K562 (cell line): ENCODE measurements at regions not wholly inside any gene's neighbourhood (a gene's known extent, or its start where the extent isn't known, plus 50 kb on each side); places are given as distances from the start of the nearest gene placed in this dataset.

ENCODE experiments used
- ATAC-seq: fragments of 200-7000 bp; cut with Tn5 transposase; 3 replicates; pipeline ENCODE4 v1.9.1; 2020; ENCODE audit warnings: moderate library complexity
- BruUV-seq: library from RNA; stranded (reverse); fragments of 400-500 nt; replicated peaks from 2 replicates; lab custom pipeline; 2021; lab: Mats Ljungman, UMichigan
- CTCF ChIA-PET: fragments of 300-600 bp; formaldehyde crosslinking; extraction: SDS; loops from one replicate; lab custom pipeline; 2021; ENCODE audit warnings: low intra/inter-chr PET ratio; lab: Yijun Ruan, JAX
- POLR2A ChIA-PET: fragments of 300-600, 350-650 bp; sonication (Branson Sonifier 250); formaldehyde crosslinking; extraction: SDS; loops from one replicate; lab custom pipeline; 2021; ENCODE audit warnings: antibody characterized with exemption, inconsistent platforms; lab: Yijun Ruan, JAX
- DNase-seq, 4 experiments: peaks; one replicate each; pipeline versions ENCODE4 v3.0.0 to v3.0.0-alpha.2; 2011 to 2018; ENCODE audit warnings: low spot score in 3 of 4, mixed read lengths in 3 of 4; ENCODE audit errors: extremely low read depth in 1 of 4
- FAIRE-seq: peaks from 2 replicates; lab custom pipeline; 2011; peaks lifted over from hg19 to GRCh38; lab: Jason Lieb, UNC
- H2AFZ ChIP-seq: 2 replicates; pipeline ENCODE4 v1.6.0; 2011; ENCODE audit warnings: low read depth, low read length, control low read depth, inconsistent platforms
- H3K27ac ChIP-seq: fragments of 200-600 bp; 3 replicates; pipeline ENCODE4 v1.8.0; 2011; ENCODE audit warnings: low read depth, mild to moderate bottlenecking, control low read depth, inconsistent platforms, low read length, moderate library complexity, mixed read lengths; ENCODE audit errors: extremely low read depth
- H3K27me3 ChIP-seq, 2 experiments: fragments of 300-600 bp in 1 of 2; 2 replicates in 1 of 2; 3 replicates in 1 of 2; pipeline versions ENCODE4 v1.6.0 to v1.8.0; 2011; ENCODE audit warnings: inconsistent platforms in 2 of 2, low read length in 2 of 2, mild to moderate bottlenecking in 1 of 2, mixed read lengths in 1 of 2, moderate library complexity in 1 of 2; ENCODE audit not compliant: control insufficient read depth in 2 of 2, insufficient read depth in 2 of 2
- H3K36me3 ChIP-seq: fragments of 300-600 bp; 3 replicates; pipeline ENCODE4 v1.8.0; 2011; ENCODE audit warnings: mild to moderate bottlenecking, low read length, inconsistent platforms; ENCODE audit not compliant: control insufficient read depth, insufficient read depth
- H3K4me1 ChIP-seq, 2 experiments: fragments of 200-600 bp in 1 of 2; replicated peaks in 1 of 2; 2 replicates in 1 of 2; 3 replicates in 1 of 2; pipeline versions ENCODE4 v1.5.1 to v1.8.0; 2011; ENCODE audit warnings: inconsistent platforms in 2 of 2, low read length in 2 of 2, mild to moderate bottlenecking in 1 of 2, mixed read lengths in 1 of 2, moderate library complexity in 1 of 2; ENCODE audit not compliant: control insufficient read depth in 2 of 2, insufficient read depth in 2 of 2
- H3K4me2 ChIP-seq: 2 replicates; pipeline ENCODE4 v1.6.1; 2011; ENCODE audit warnings: low read length, control low read depth, inconsistent platforms, mixed read lengths; ENCODE audit not compliant: insufficient read depth
- H3K4me3 ChIP-seq: fragments of 200-600 bp; sonication (generic), shearing (Covaris generic); 2 replicates; pipeline ENCODE4 v1.5.1; 2016; ENCODE audit warnings: control low read depth, inconsistent platforms
- H3K79me2 ChIP-seq: fragments of 200-600 bp; 3 replicates; pipeline ENCODE4 v1.8.0; 2011; ENCODE audit warnings: low read length, inconsistent platforms; ENCODE audit not compliant: control insufficient read depth, insufficient read depth
- H3K9ac ChIP-seq, 2 experiments: 2 replicates each; pipeline versions ENCODE4 v1.6.0 to v1.6.1; 2011; ENCODE audit warnings: low read depth in 2 of 2, low read length in 2 of 2, control low read depth in 1 of 2, inconsistent platforms in 1 of 2, mild to moderate bottlenecking in 1 of 2, mixed read lengths in 1 of 2; ENCODE audit not compliant: insufficient read depth in 1 of 2
- H3K9me1 ChIP-seq: one replicate; pipeline ENCODE4 v1.6.0; 2011; ENCODE audit warnings: inconsistent platforms, mild to moderate bottlenecking, low read length, moderate library complexity; ENCODE audit not compliant: control insufficient read depth, insufficient read depth
- H3K9me3 ChIP-seq: replicated peaks from 2 replicates; pipeline ENCODE4 v1.5.1; 2011; ENCODE audit warnings: low read depth, low read length, inconsistent platforms; ENCODE audit not compliant: control insufficient read depth, insufficient read depth
- H4K20me1 ChIP-seq: replicated peaks from 2 replicates; pipeline ENCODE4 v1.6.1; 2011; ENCODE audit warnings: low read length, inconsistent platforms, mixed read lengths; ENCODE audit not compliant: control insufficient read depth, insufficient read depth
- POLR2A ChIP-seq: fragments of 450-650 bp; conservative IDR thresholded peaks from 2 replicates; pipeline ENCODE4 v1.6.1; 2016
- ZBTB11 ChIP-seq, 3 experiments: fragments of 200-800 bp in 1 of 3; fragments of 250-450 bp in 1 of 3; fragments of 450-650 bp in 1 of 3; sonication (Bioruptor Pico) in 1 of 3; sonication (Bioruptor generic) in 1 of 3; formaldehyde crosslinking in 1 of 3; IDR thresholded peaks; 2 replicates each; pipeline versions ENCODE4 v1.6.1 to v1.8.0; 2016 to 2022; ENCODE audit warnings: mild to moderate bottlenecking in 2 of 3, missing genetic modification characterization in 2 of 3, missing compliant biosample characterization in 1 of 3, moderate library complexity in 1 of 3
- ZNF3 ChIP-seq: fragments of 250-450 bp; sonication (Bioruptor Pico); IDR thresholded peaks from 2 replicates; pipeline ENCODE4 v1.5.0; 2021; ENCODE audit warnings: mild to moderate bottlenecking, moderate library complexity
- WGBS: fragments of 100-300 bp; shearing (Covaris generic); methylation state at CpG from one replicate; pipeline ENCODE4 v1.1.6; 2016; ENCODE audit warnings: low coverage, mixed read lengths; ENCODE audit not compliant: insufficient coverage; ENCODE audit errors: missing lambda C conversion rate; 5-methylcytosine and 5-hydroxymethylcytosine counted together
- in situ Hi-C: fragments of 300-500 bp; cut with MboI; formaldehyde crosslinking; loops from 4 replicates; pipeline ENCODE4 v1.15.0; 2018; ENCODE audit warnings: inconsistent platforms, mixed read lengths
- intact Hi-C: fragments of 100-400 bp; cut with micrococcal nuclease; formaldehyde crosslinking; loops from 2 replicates; pipeline ENCODE4 v1.14.2; 2022

GRCh38 chr17:5871666-5872065, 198.5 kb upstream of the WSCD1 start (continued):
- TF ChIP-seq ZBTB11 (CRISPR knock-in tag; IDR thresholded peaks at IDR 0.05) (no peak), POLR2A (no peak)

- no peaks in the 10 kb centered on the region for H3K9me1 ChIP-seq
- no peak for ATAC-seq
- H3K9ac ChIP-seq, result no peak overlapping the region
- no peak overlapping the region for H2AFZ ChIP-seq
- no peak for DNase-seq
- no peaks in the 10 kb centered on the region for H3K4me1 ChIP-seq
- no peaks in the 10 kb centered on the region for H3K9me3 ChIP-seq
- H3K36me3 ChIP-seq, result no peaks in the 10 kb centered on the region
- H3K27ac ChIP-seq, result no peak overlapping the region
- H3K4me2 ChIP-seq, result no peak overlapping the region
- intact Hi-C loops, result no loop called here
- ChIA-PET CTCF (no interaction called here), POLR2A (no interaction called here)
- peaks cover 0 to 7% of the 10 kb centered on the region in 2 experiments; a peak in 1 of 5 replicates for H3K27me3 ChIP-seq
- no peaks in the 10 kb centered on the region for H3K79me2 ChIP-seq
- no peak for FAIRE-seq
- 0% methylated on average over 4 of the region's 9 CpGs for WGBS
- H4K20me1 ChIP-seq, result no peaks in the 10 kb centered on the region
- no peak overlapping the region for H3K4me3 ChIP-seq
- no peak for TF ChIP-seq ZNF3 (CRISPR knock-in tag)
- in situ Hi-C loops, result no loop called here
- BruUV-seq, result no TSS peak
Measured at GRCh38 chr17:5872831-5873230, 197.3 kb upstream of the WSCD1 start.
